Osteoblast (primary cell): ENCODE measurements at regions not wholly inside any gene's neighbourhood (a gene's known extent, or its start where the extent isn't known, plus 50 kb on each side); places are given as distances from the start of the nearest gene placed in this dataset.

Source experiments
- DNase-seq: peaks from one replicate; pipeline ENCODE4 v3.0.0; 2011; ENCODE audit warnings: low spot score, mixed read lengths; ENCODE audit not compliant: insufficient read length; ENCODE audit errors: missing footprints
- H2AFZ ChIP-seq: 2 replicates; pipeline ENCODE4 v1.6.0; 2011; ENCODE audit warnings: mild to moderate bottlenecking, low read length
- H3K27ac ChIP-seq: 2 replicates; pipeline ENCODE4 v1.5.1; 2011; ENCODE audit warnings: mild to moderate bottlenecking, low read depth, low read length, moderate library complexity
- H3K27me3 ChIP-seq: 2 replicates; pipeline ENCODE4 v1.6.0; 2012; ENCODE audit warnings: mild to moderate bottlenecking, control low read depth, inconsistent platforms, low read length, moderate library complexity; ENCODE audit not compliant: insufficient read depth
- H3K36me3 ChIP-seq: 2 replicates; pipeline ENCODE4 v1.5.1; 2011; ENCODE audit warnings: mild to moderate bottlenecking, low read length, control low read depth, moderate library complexity; ENCODE audit not compliant: insufficient read depth
- H3K4me1 ChIP-seq: 2 replicates; pipeline ENCODE4 v1.5.1; 2011; ENCODE audit warnings: mild to moderate bottlenecking, low read length, control low read depth, moderate library complexity; ENCODE audit not compliant: insufficient read depth
- H3K4me2 ChIP-seq: 2 replicates; pipeline ENCODE4 v1.6.0; 2011; ENCODE audit warnings: mild to moderate bottlenecking, low read length; ENCODE audit not compliant: insufficient read depth
- H3K4me3 ChIP-seq: fragments of 200-600 bp; sonication (generic); 3 replicates; pipeline ENCODE4 v1.5.1; 2012; ENCODE audit warnings: mild to moderate bottlenecking, low read length, inconsistent platforms; ENCODE audit not compliant: insufficient read depth
- H3K79me2 ChIP-seq: 2 replicates; pipeline ENCODE4 v1.6.0; 2012; ENCODE audit warnings: mild to moderate bottlenecking, low read length, control low read depth, inconsistent platforms; ENCODE audit not compliant: insufficient read depth
- H3K9me3 ChIP-seq: 2 replicates; pipeline ENCODE4 v1.5.1; 2011; ENCODE audit warnings: low read depth, low read length, control low read depth
- H4K20me1 ChIP-seq: 2 replicates; pipeline ENCODE4 v1.6.0; 2012; ENCODE audit warnings: mild to moderate bottlenecking, low read length, control low read depth; ENCODE audit not compliant: insufficient read depth
- TF ChIP-seq, protein P1 (sequence below): IDR thresholded peaks from 2 replicates; pipeline ENCODE4 v1.5.1; 2011; ENCODE audit warnings: mild to moderate bottlenecking, low read depth, low read length, moderate library complexity; ENCODE audit errors: extremely low read depth

DNA sequence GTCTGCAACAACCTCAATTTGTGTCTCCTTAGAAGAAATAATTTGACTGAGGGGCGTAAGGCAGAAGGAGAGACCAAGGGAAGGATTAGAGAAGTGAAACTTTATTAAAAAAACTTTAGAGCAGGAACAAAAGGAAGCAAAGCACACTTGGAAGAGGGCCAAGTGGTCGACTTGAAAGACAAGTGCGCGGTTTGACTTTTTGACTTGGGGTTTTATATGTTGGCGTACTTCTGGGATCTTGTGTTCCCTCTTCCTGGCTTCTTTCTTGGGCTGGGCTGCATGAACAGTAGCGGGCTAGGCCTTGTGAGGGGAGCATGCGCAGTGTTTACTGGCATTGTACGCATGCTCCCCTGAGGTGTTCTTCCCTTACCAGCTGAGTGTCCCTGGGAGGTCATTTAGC, 369.3 kb upstream of the DCN start:
- no peaks in the 10 kb centered on the region for H3K79me2 ChIP-seq
- H3K36me3 ChIP-seq: no peaks in the 10 kb centered on the region
- H3K9me3 ChIP-seq: no peaks in the 10 kb centered on the region
- TF ChIP-seq, protein P1, sequence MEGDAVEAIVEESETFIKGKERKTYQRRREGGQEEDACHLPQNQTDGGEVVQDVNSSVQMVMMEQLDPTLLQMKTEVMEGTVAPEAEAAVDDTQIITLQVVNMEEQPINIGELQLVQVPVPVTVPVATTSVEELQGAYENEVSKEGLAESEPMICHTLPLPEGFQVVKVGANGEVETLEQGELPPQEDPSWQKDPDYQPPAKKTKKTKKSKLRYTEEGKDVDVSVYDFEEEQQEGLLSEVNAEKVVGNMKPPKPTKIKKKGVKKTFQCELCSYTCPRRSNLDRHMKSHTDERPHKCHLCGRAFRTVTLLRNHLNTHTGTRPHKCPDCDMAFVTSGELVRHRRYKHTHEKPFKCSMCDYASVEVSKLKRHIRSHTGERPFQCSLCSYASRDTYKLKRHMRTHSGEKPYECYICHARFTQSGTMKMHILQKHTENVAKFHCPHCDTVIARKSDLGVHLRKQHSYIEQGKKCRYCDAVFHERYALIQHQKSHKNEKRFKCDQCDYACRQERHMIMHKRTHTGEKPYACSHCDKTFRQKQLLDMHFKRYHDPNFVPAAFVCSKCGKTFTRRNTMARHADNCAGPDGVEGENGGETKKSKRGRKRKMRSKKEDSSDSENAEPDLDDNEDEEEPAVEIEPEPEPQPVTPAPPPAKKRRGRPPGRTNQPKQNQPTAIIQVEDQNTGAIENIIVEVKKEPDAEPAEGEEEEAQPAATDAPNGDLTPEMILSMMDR: no peak
- H3K4me3 ChIP-seq: no peak overlapping the region
- no peak overlapping the region for H3K27ac ChIP-seq
- H3K4me2 ChIP-seq: no peak overlapping the region
- H4K20me1 ChIP-seq: no peaks in the 10 kb centered on the region
- no peak overlapping the region for H2AFZ ChIP-seq
- no peaks in the 10 kb centered on the region for H3K27me3 ChIP-seq
- no peak for DNase-seq
- no peaks in the 10 kb centered on the region for H3K4me1 ChIP-seq

DNA sequence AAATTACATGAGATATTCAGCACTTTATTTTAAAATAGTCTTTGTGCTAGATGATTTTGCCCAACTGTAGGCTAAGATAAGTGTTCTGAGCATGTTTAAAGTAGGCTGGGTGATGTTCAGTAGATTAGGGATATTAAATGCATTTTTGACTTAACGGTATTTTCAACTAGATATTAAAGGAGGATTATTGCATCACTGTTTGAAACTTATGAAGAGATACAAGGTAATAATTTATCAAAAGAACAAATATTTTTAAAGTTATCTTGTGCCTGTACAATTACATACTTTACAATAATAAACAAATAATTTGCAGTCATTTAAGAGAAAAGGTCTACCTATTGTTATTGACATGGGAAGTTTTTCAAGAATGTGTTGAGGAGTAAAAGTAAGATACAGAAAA, 368.6 kb upstream of the DCN start:
- Histone ChIP-seq H3K9me3 (no peaks in the 10 kb centered on the region), H3K4me3 (no peak overlapping the region), H3K4me2 (no peak overlapping the region), H2AFZ (no peak overlapping the region), H3K79me2 (no peaks in the 10 kb centered on the region), H3K27ac (no peak overlapping the region), H3K4me1 (no peaks in the 10 kb centered on the region), H3K27me3 (no peaks in the 10 kb centered on the region), H4K20me1 (no peaks in the 10 kb centered on the region), H3K36me3 (no peaks in the 10 kb centered on the region)
- TF ChIP-seq, protein P1: no peak
- no peak for DNase-seq

DNA sequence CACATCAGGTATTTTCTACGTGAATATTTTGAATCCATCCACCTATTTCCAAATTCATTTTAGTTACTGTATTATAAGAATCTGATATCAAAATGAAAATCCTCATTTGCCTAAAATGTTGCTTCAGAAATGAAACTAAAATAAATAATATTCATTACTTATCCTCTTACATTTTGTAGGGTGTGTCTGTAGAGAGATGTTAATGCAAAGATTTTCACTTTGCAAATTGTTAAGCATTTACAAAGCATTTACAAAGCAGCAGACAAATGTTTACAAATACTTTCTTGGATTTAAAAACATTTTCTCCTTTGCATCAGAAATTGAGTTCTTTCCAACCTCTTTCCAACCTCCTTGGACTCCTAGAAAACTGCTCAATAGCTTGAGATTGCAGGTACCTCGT, 360.0 kb upstream of the DCN start:
- Histone ChIP-seq H3K4me3 (no peak overlapping the region), H3K27me3 (no peaks in the 10 kb centered on the region), H3K9me3 (no peaks in the 10 kb centered on the region), H3K79me2 (no peaks in the 10 kb centered on the region), H3K4me2 (no peak overlapping the region), H3K27ac (no peak overlapping the region), H3K36me3 (no peaks in the 10 kb centered on the region), H3K4me1 (no peaks in the 10 kb centered on the region), H2AFZ (no peak overlapping the region), H4K20me1 (no peaks in the 10 kb centered on the region)
- TF ChIP-seq, protein P1: no peak
- no peak for DNase-seq

DNA sequence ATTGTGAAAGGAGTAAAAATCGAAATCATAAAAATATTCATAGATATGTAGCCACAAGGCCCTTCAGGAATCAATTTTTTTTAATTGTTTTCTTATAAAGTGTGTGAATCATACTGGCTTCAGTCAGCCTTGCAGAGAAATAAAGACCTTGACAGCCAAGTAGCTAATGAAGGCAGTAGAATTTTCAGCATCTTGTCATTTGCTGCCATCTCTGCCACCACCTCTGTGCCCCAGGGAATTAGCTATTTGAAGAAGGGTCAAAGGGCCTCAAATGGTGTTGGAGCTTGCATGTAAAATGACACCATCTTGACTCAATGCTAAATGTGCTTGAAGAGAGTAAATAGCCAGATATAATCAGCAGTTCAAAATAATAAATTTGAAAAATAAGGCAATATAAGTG, 359.4 kb upstream of the DCN start:
- peak; percentile 17 for DNase-seq
- H4K20me1 ChIP-seq: no peaks in the 10 kb centered on the region
- H3K4me2 ChIP-seq: no peak overlapping the region
- TF ChIP-seq, protein P1: no peak
- H3K27me3 ChIP-seq: no peaks in the 10 kb centered on the region
- no peaks in the 10 kb centered on the region for H3K36me3 ChIP-seq
- H3K4me3 ChIP-seq: no peak overlapping the region
- H3K9me3 ChIP-seq: no peaks in the 10 kb centered on the region
- no peaks in the 10 kb centered on the region for H3K4me1 ChIP-seq
- no peak overlapping the region for H2AFZ ChIP-seq
- H3K79me2 ChIP-seq: no peaks in the 10 kb centered on the region
- no peak overlapping the region for H3K27ac ChIP-seq
